Breast epithelium (tissue), 3 donors: ENCODE measurements at regions not wholly inside any gene's neighbourhood (a gene's known extent, or its start where the extent isn't known, plus 50 kb on each side); places are given as distances from the start of the nearest gene placed in this dataset.

Source experiments
- POLR2A ChIP-seq: fragments of 450-650 bp; IDR thresholded peaks from one replicate; pipeline ENCODE4 v1.6.1; 2016; ENCODE audit warnings: antibody characterized with exemption, mild to moderate bottlenecking, moderate library complexity
- POLR2AphosphoS5 ChIP-seq, 3 donors: sonication (generic); formaldehyde crosslinking; IDR thresholded peaks; one replicate each; pipeline ENCODE4 v1.6.1; 2017; ENCODE audit warnings: antibody characterized with exemption in 3 of 3
- TF ChIP-seq, protein P1 (sequence below), 3 donors: fragments of 450-650 bp; IDR thresholded peaks; one replicate each; pipeline ENCODE4 v1.5.1; 2016 to 2017; ENCODE audit warnings: antibody characterized with exemption in 3 of 3, mild to moderate bottlenecking in 3 of 3, moderate library complexity in 3 of 3

DNA sequence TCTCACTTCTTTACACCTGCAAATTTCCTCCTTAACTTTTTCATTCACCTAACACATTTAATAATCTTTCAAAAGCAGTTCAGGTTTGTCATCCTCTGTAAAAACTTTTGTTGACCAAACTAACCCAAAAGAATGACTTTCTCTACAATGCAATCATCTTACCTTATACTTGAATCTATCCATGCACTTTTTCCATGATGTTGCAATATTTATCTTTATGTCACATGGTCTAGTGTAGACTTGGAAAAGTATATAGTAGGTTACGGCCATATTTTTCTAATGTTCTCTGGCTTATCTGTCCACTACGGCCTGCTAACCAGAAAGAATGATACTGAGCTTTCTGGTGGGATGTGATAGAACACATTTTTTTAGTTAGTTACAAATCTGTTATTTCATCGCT is 431.0 kb upstream of the SOX9 start:
- TF ChIP-seq, protein P1, sequence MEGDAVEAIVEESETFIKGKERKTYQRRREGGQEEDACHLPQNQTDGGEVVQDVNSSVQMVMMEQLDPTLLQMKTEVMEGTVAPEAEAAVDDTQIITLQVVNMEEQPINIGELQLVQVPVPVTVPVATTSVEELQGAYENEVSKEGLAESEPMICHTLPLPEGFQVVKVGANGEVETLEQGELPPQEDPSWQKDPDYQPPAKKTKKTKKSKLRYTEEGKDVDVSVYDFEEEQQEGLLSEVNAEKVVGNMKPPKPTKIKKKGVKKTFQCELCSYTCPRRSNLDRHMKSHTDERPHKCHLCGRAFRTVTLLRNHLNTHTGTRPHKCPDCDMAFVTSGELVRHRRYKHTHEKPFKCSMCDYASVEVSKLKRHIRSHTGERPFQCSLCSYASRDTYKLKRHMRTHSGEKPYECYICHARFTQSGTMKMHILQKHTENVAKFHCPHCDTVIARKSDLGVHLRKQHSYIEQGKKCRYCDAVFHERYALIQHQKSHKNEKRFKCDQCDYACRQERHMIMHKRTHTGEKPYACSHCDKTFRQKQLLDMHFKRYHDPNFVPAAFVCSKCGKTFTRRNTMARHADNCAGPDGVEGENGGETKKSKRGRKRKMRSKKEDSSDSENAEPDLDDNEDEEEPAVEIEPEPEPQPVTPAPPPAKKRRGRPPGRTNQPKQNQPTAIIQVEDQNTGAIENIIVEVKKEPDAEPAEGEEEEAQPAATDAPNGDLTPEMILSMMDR (IDR thresholded peaks at IDR 0.05) = no peak
- TF ChIP-seq POLR2A (no peak), POLR2AphosphoS5 (IDR thresholded peaks at IDR 0.05) (no peak)
